Esophagus (tissue), 2 donors: ENCODE measurements at regions not wholly inside any gene's neighbourhood (a gene's known extent, or its start where the extent isn't known, plus 50 kb on each side); places are given as distances from the start of the nearest gene placed in this dataset.

Experiments used
- H3K27ac ChIP-seq, 2 donors: one replicate each; pipeline ENCODE4 v1.5.1; 2013; ENCODE audit warnings: low read depth in 2 of 2, mild to moderate bottlenecking in 2 of 2, inconsistent platforms in 1 of 2, low read length in 1 of 2, moderate library complexity in 1 of 2
- H3K27me3 ChIP-seq, 2 donors: one replicate each; pipeline ENCODE4 v1.6.1; 2013; ENCODE audit warnings: low read length in 2 of 2, control low read depth in 1 of 2, mild to moderate bottlenecking in 1 of 2; ENCODE audit not compliant: insufficient read depth in 2 of 2, control insufficient read depth in 1 of 2
- H3K36me3 ChIP-seq, 2 donors: one replicate each; pipeline ENCODE4 v1.6.1; 2013; ENCODE audit warnings: low read length in 1 of 2; ENCODE audit not compliant: control insufficient read depth in 2 of 2, insufficient read depth in 2 of 2
- H3K4me1 ChIP-seq, 2 donors: one replicate each; pipeline ENCODE4 v1.6.1; 2013; ENCODE audit warnings: low read length in 1 of 2; ENCODE audit not compliant: control insufficient read depth in 2 of 2, insufficient read depth in 2 of 2
- H3K4me3 ChIP-seq, 2 donors: one replicate each; pipeline ENCODE4 v1.5.1; 2013; ENCODE audit warnings: low read length in 2 of 2, mild to moderate bottlenecking in 2 of 2, low read depth in 1 of 2, moderate library complexity in 1 of 2
- H3K9me3 ChIP-seq, 2 donors: one replicate each; pipeline ENCODE4 v1.6.1; 2013; ENCODE audit warnings: mild to moderate bottlenecking in 2 of 2, low read depth in 1 of 2, low read length in 1 of 2, moderate library complexity in 1 of 2; ENCODE audit not compliant: control insufficient read depth in 2 of 2, insufficient read depth in 1 of 2
- WGBS, 2 donors: extraction: QIAGEN DNeasy Blood & Tissue Kit; methylation state at CpG; one replicate each; pipeline ENCODE4 v1.1.7; 2013; 5-methylcytosine and 5-hydroxymethylcytosine counted together
- donor health status: healthy with polysubstance abuse.
- donor health status: Bipolar disorder and iron deficiency.

DNA sequence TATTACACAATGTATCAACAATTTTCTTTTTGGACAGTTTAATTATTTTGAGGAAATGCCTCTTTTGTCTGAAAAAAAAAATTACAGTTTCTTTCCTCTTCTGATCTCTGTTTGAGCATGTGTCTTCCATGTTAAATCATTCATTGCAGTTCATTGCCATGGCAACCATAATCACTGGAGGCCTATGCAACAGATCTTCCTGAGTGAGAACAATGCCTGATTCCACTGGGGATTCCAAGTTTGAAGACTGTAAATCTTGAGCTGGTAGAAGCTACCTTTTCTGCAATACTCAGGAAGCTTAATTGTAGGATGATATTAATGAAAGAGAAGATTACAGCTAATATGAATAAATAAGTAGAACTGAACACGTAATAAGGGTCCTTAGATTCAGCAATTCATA, 721.4 kb upstream of the CNTNAP5 start:
- H3K27me3 ChIP-seq, result no peaks in the 10 kb centered on the region
- H3K27ac ChIP-seq, result no peak overlapping the region
- H3K4me1 ChIP-seq, result no peaks in the 10 kb centered on the region
- no peaks in the 10 kb centered on the region for H3K9me3 ChIP-seq
- H3K4me3 ChIP-seq, result no peak overlapping the region
- no peaks in the 10 kb centered on the region for H3K36me3 ChIP-seq
- 62 to 70% methylated on average over 1 of the region's 1 CpG for WGBS, 2 donors
